HG03060 (cell line): ENCODE measurements at regions not wholly inside any gene's neighbourhood (a gene's known extent, or its start where the extent isn't known, plus 50 kb on each side); places are given as distances from the start of the nearest gene placed in this dataset.
"Not testable (repeated sequence)": the region's sequence is repeated elsewhere in the genome, so short reads cannot be mapped to it uniquely, and the experiment has no call there.

Experiments
- ATAC-seq: cut with Tn5 transposase; IDR thresholded peaks from one replicate; pipeline ENCODE4 v1.9.1; 2021; ENCODE audit warnings: low read depth, moderate number of reproducible peaks; ENCODE audit not compliant: unreplicated experiment

DNA sequence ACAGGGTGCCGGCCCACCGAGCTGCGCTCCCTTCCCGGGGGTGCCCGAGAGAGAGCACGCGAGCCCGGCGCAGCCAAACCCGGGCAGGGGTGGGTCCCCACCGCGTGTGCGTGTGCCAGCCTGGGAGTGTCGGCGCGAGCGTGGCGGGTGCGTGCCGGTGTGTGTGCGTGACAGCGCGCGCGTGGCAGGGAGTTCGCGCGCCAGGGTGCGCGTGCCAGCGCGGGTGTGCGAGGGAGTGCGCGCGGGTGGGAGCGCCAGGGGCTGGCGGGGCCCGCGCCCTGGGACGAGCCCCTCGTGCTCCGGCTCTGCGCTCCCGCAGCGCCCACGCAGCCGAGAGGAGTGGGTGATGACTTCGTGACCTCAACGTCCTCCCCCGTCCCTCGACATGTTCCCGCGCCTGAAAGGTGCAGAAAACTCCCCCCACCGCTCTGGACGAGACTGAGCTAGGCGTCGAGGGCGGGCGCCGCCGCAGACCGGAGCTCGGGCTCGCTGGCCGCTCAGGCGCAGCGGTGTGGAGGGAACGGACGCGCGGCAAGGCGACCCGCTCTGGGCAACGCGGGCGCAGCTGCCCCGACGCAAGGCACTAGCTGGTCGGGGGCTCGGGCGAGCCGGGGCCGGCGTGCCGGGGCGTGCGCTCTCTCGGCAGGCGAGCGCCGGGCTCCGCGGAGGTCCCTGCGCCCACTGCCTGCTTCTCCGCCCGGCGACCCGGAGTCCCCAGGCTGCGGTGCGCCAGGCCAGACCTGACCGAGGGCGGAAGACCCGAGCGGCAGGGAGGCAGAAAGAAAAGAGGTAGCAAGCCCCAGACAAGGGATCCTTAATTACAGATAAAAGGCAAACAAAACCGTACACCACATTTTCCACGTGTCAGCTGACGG is 582.8 kb downstream of the ZEB2 start:
- ATAC-seq, result no peak

DNA sequence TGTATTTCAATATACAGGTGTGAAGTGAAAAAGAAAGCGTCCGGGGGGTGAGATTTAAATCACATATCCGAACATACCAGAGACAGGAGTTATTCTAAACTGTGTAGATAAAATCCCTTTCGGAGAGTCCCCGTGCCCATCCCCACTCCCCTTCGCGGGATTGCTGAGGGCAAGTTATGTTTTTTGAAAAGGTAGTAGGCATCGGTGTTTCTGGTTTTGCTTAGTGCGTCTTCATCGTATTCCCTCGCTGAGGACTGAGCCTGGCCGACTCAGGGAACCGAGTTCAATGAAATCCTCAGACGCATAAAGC is 583.4 kb downstream of the ZEB2 start:
- no peak for ATAC-seq

DNA sequence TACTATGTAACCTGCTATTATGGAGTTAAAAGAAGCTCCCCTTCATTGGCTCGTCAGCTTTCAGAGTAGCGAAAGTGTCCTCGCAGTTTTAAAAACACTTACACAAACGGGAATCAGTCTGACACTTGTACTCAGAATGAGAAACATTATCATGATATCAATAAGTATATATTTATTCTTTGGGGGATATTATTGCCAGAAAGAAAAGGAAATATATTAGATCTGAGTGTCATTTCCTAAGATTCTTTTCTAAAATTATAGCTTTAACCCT is 584.5 kb downstream of the ZEB2 start:
- ATAC-seq, result no peak

DNA sequence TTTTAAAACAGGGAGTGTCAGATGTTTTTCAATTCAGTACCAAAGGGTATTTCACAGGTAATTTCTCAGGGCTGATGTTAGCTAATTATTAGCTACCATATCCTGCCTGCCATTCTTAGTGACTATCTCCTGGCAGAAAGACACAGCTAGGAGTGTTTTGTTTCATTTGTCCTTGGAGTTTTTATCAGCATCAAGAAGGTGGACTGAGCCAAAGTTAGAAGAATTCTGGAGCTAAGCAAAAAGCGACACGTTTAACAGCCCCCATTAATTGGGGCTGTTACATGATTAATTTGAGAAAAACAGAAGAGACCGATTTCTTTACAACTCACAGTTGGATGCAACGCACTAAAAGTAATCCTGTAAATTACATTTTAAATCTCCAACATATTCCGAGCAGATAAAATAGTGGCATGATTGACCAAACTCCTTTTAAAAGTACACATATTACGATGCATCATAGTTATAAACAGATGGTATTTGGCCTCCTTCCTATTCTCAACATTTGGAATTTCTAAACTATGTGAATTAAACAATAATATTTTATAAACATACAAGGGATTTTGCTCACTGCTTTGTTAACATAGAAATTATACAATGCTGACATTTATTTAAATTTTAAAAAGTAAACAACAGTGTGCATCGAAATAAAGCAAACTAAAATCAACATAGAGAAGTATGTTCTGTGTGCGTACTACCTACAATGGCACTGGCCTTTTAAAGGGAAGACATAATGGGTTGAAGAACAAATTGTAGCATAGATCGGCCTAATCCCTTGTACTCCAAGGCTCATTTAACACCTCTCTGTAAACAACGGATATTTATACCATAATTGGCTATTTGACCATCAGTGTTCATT is 585.1 kb downstream of the ZEB2 start:
- no peak for ATAC-seq

DNA sequence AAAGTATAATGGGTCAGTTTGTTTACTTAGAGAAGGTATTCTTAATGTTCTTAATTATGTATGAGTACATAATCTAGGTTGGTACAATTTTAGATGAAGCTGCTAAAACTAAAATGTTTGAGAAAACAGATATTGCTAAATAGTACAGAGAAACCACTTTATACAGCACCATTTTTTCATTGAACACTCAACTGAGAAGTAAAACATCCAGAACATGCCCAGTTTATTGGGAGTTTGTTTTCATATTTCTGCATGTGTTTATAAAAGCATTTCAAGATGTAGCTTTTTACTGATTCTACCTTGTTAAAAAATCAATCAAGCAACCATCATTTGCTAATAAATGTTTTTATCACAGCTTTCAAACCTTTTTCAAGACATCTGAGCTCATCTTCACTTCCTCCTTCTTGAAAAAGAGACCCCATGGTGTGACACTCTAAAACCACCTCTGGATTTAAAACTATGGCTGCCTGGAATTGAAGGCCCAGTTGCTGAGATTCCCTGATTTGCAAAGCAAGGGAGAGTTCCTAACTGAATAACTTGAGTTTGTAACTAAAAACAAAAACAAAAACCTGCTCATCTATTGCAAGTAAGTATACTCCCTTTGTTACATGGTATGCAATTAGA is 585.9 kb downstream of the ZEB2 start:
- no peak for ATAC-seq

DNA sequence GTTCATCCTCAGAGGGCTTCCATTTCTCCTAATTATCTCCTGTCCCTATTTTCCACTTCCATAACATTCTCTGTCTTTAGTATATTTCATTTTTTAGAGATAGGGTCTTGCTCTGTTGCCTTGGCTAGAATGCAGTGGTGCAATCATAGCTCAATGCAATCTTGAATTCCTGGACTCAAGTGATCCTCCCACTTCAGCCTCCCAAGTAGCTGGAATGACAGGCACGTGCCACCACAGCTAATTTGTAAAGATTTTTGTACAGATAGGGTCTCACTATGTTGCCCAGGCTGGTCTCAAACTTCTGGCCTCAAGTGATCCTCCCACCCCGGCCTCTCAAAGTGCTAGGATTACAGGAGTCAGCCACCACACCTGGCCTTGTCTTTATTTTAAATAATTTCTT is 589.0 kb downstream of the ZEB2 start:
- ATAC-seq, result no peak

DNA sequence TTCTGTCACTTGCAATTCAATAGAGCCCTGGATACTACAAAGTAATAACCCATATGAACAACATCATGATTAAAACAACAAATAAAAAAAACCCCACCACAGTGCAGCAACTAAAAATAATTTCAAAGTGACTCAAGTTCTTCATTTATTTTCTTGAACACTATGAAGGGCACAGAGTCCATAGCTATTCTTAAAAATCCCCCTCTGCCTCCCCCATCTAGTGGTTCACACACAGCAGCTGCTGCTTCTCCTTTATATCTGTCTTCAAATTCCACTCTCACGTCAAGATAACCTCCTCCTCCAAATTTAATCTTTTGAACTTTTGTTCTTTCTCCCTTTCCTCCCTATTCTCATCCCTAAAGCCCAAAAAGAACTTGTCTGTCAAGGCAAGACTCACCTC is 591.3 kb downstream of the ZEB2 start:
- ATAC-seq, result no peak

DNA sequence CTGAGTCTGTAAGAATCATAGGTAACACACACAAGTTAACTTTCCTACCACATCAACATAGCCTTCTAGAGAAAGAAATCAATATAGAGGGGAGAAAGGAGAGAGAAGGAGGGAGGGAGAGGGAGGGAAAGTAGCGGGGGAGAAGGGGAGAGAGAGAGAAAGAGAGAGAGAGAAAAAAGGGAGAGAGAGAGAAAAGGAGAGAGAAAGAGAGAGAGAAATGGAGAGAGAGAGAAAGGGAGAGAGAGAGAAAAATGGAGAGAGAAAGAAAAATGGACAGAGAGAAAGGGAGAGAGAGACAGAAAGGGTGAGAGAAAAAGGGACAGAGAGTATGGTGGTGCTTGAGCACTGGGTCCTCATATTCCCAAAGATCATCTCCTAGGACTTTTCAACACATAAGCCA is 591.7 kb downstream of the ZEB2 start:
- ATAC-seq, result no peak

DNA sequence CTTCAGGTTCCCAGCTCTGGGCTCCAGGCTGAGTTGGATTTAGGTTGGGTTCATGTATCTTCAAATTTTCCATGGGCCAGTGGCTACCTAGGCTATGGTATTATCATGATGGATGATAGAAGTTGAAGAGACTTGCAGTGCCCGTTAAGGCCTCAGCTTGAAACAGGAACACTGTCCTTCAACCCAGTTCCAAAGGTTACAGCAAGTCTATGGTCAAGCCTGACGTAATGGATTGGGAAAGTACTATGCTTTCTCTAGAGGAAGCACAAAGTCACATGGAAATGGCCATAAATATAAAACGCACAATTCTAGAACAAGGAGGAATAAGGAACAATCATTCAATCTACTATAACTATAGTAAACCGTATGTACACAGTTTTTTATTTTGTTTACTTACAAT is 593.2 kb downstream of the ZEB2 start:
- ATAC-seq, result no peak

DNA sequence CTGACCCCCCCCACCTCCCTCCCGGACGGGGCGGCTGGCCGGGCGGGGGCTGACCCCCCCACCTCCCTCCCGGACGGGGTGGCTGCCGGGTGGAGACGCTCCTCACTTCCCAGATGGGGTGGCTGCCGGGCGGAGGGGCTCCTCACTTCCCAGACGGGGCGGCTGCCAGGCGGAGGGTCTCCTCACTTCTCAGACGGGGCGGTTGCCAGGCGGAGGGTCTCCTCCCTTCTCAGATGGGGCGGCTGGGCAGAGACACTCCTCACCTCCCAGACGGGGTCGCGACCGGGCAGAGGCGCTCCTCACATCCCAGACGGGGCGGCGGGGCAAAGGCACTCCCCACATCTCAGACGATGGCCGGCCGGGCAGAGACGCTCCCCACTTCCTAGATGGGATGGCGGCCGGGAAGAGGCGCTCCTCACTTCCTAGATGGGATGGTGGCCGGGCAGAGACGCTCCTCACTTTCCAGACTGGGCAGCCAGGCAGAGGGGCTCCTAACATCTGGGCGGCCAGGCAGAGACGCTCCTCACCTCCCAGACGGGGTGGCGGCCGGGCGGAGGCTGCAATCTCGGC is 597.6 kb downstream of the ZEB2 start:
- ATAC-seq, result not testable (repeated sequence)

DNA sequence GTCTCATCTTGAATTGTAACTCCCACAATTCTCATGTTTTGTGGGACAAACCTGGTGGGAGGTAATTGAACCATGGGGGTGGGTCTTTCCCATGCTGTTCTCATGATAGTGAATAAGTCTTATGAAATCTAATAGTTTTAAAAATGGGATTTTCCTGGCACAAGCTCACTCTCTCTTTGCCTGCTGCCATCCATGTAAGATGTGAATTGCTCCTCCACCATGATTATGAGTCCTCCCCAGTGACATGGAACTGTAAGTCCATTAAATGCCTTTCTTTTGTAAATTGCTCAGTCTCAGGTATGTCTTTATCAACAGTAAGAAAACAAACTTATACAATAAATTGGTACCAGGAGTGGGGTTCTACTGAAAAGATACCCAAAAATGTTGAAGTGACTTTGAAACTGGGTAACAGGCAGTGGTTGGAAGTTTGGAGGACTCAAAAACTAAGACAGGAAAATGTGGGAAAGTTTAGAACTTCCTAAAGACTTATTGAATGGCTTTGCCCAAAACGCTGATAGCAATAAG is 601.4 kb downstream of the ZEB2 start:
- no peak for ATAC-seq

DNA sequence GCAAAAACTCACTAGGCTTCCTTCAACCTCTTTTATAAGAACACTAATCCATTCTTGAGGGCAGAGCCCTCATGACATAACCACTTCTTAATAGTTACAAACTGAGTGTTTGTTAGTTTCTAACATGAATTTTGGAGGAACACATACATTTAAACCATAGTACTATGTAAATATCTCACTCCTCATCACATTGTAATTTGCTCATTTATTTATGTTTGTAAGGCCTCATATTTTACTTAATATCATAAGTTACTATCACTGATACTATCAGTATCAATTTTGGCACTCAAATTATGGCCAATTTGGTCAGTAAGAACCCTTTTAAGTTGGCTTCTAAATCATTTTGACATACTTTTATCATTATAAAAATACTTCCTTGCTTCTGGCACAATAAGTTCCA is 603.1 kb downstream of the ZEB2 start:
- ATAC-seq, result no peak

DNA sequence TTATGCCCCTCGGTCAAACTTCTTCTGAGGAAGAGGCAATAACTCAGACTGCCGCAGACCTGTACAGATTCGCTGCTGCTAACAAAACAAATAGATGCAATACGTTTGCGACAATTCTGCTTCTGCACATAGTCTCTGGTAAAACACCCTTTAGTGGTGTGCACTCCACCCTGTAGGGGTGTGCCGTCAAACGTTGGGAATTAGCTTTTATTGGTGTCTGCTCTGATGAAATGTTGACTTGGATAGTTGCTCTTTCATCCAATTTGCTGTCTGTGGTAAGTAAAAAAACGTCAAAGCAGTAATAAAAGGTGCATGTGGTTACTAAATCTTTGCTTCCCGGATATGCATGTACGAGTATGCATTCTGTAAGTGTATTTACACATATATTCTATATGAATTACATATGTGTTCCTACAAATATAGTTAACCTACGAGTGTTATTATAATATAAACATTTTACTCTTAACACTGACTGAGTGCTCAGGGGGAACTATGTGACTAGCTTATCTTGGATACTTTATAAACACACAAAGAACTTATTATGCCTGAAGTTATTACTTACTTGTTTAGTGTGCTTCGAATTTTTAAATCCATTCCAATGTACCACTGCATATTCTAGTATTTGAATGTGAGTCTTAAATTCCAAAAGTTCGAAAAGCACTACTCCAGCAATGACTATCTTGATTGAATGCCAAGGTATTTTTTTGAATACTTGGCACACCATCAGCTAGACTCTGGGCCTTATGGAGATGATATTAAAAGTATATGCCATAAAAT is 610.2 kb downstream of the ZEB2 start:
- ATAC-seq, result no peak

DNA sequence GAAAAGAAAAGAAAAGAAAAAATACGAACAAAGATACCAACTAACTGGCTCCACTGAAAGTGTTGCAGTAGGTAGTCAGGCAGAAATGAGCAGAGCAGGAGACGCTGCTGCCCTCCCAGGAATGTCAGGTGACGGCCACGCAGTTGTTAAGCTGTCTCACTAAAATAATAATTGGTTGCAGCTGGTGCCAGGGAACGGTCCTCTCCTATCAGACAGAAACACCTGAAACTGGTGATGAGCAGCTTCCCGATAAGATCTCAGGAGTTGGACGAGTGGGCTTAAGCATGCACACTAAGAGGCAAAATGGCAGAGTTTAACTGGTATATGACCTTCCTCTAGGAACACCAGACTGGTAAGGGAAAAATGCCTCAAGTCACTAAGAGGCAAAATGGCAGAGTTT is 611.1 kb downstream of the ZEB2 start:
- ATAC-seq, result no peak

DNA sequence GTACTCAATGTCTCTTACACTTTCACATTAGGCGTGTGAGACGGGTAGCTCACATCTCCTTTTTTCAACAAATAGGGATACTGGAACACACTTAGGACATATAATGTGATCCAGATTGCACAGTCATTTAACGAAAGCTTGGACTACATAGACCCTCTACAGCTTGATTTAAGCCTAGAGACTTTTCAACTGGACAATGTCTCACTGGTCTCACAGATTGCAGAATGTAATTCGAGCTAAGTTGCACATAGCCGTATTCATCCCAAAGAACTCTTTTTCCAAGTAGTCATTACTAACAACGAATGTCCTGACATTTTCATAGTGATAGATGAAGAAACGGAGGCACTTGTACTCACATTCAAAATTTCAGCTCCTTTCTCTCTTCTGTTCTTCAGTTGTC is 612.1 kb downstream of the ZEB2 start:
- no peak for ATAC-seq

DNA sequence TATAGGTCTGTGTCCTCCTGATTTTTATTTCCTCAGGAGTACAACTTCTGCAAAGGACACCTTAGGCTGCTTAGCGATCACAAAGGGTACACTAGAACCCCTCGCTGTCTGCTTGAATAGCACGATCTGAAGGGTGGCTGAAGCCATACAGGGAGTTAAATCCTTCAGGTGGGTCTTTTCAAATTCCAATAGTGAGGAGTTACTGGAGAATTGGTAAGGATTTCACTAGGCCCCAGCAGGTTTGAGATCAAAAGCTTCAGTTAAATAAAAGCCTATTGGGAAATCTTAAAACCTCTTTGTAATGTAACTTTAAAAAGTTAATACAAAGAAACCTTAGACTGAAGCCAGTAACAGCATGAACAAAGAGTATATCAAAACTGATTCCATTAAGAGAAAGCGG is 613.1 kb downstream of the ZEB2 start:
- no peak for ATAC-seq

DNA sequence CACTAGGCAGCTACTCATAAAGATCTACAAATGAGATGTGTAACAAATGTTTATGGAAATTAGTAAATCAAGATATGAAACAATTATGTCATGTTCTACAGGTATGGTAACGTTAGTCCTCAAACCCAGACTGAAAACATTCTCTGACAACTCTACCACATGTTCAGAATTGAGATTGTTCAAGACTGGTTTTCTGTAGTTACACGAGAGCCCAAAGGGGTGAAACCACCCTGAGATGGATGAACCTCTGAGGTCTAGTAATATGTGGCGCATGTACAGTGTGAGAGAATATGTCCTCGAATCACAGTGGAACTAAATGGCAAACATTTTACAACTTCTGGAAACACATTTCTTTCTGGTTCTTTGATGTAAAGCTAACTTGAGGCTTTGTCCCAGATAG is 614.3 kb downstream of the ZEB2 start:
- no peak for ATAC-seq

DNA sequence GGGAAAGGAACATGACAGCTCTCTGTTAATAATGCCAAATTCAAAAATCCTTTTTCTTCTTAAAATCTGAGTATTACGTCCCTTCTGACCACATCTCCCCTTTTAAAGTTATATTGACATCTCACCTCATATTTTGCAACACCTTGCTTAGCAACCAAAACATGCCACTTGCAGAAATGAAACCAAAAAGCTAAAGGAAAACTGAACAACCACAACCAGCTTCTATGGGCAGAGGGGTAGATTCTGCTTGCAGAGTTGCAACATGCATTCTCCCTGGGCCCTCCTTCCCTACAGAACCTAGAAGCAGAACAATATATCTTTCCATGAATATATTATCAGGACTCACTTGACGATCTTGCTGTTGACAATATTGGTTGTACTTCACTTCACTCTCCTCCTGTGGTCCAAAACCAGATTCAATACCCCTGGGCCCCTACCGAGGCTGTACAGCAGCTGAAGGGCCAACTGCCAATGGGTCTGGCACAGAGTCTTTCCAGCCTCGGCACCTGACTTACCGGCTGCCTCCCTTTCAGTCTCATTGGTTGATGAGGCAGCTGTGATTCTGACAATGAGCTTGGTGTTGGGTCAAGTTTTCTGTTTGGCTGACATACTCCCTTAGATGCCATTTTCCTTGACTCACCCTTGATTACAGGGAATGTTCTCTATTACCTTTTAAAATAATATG is 616.6 kb downstream of the ZEB2 start:
- ATAC-seq, result no peak

DNA sequence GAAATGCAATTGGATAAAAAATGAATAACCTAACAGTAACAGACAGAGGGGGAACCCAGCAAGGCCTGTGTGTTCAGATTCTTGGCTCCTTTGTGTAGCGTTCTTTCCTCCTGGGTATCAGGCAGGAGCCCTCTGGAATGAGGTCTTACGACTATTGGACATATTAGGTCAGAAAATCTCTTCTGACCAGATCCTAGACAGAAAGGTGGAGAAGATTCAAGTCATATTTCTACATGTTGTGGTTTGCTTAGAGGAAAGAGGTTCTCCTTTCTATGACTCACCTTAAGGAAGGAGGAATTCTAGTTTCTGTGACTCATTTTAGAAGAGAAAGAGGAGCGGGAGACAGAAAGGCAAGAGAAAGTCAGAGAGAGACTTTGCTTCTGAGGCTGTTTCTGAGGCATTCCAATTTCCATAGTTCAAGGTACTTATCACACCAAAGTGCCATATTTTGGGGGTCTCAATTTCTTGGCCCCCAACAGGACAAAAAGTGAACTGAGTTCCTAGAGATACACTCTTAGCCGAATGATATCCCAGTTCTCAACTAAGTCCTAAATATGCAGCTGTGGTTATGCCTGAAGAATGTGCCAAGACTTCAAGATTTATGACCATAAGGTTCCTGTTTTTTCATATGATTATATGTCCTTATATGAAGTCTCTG is 618.6 kb downstream of the ZEB2 start:
- peak; percentile 63 for ATAC-seq
